Gastroesophageal sphincter (tissue), 4 donors: ENCODE measurements at regions not wholly inside any gene's neighbourhood (a gene's known extent, or its start where the extent isn't known, plus 50 kb on each side); places are given as distances from the start of the nearest gene placed in this dataset.

ENCODE experiments used
- ATAC-seq: fragments of 150-250 bp; one replicate; pipeline ENCODE4 v1.9.1; 2016; ENCODE audit warnings: mild to moderate bottlenecking, moderate library complexity
- H3K27ac ChIP-seq, 4 donors: fragments of 200-600 bp; sonication (generic) in 3 of 4; 1 replicate in 3 of 4; 2 replicates in 1 of 4; pipeline ENCODE4 v1.5.1; 2016 to 2019
- H3K27me3 ChIP-seq: fragments of 200-600 bp; sonication (generic); one replicate; pipeline ENCODE4 v1.5.1; 2019
- H3K36me3 ChIP-seq, 2 donors: fragments of 200-600 bp; sonication (generic); one replicate each; pipeline ENCODE4 v1.5.1; 2019; ENCODE audit warnings: control low read depth in 1 of 2
- H3K4me1 ChIP-seq, 3 donors: fragments of 200-600 bp; sonication (generic); 1 replicate in 2 of 3; 2 replicates in 1 of 3; pipeline ENCODE4 v1.5.1; 2016 to 2019; ENCODE audit warnings: control low read depth in 2 of 3
- H3K4me3 ChIP-seq, 2 donors: fragments of 200-600 bp; sonication (generic); one replicate each; pipeline ENCODE4 v1.5.1; 2019; ENCODE audit warnings: mild to moderate bottlenecking in 1 of 2, moderate library complexity in 1 of 2
- H3K9me3 ChIP-seq, 3 donors: fragments of 200-600 bp; sonication (generic); one replicate each; pipeline ENCODE4 v1.5.1; 2017 to 2019; ENCODE audit warnings: control low read depth in 2 of 3
- CTCF ChIP-seq, 4 experiments: fragments of 200-600 bp in 2 of 4; fragments of 450-650 bp in 2 of 4; sonication (generic) in 1 of 4; IDR thresholded peaks; one replicate each; pipeline ENCODE4 v1.5.1; 2017 to 2019; ENCODE audit warnings: antibody characterized with exemption in 4 of 4, mild to moderate bottlenecking in 2 of 4, moderate library complexity in 2 of 4
- EP300 ChIP-seq: sonication (generic); formaldehyde crosslinking; IDR thresholded peaks from one replicate; pipeline ENCODE4 v1.6.1; 2017; ENCODE audit warnings: antibody characterized with exemption, mild to moderate bottlenecking
- POLR2A ChIP-seq, 2 donors: fragments of 450-650 bp; IDR thresholded peaks; one replicate each; pipeline ENCODE4 v1.6.1; 2017; ENCODE audit warnings: antibody characterized with exemption in 2 of 2, mild to moderate bottlenecking in 2 of 2, moderate library complexity in 1 of 2
- POLR2AphosphoS5 ChIP-seq: sonication (generic); formaldehyde crosslinking; IDR thresholded peaks from one replicate; pipeline ENCODE4 v1.6.1; 2017; ENCODE audit warnings: antibody characterized with exemption
- WGBS, 2 donors: methylation state at CpG; one replicate each; pipeline ENCODE4 v1.1.5; 2018; ENCODE audit warnings: low coverage in 1 of 2; 5-methylcytosine and 5-hydroxymethylcytosine counted together

DNA sequence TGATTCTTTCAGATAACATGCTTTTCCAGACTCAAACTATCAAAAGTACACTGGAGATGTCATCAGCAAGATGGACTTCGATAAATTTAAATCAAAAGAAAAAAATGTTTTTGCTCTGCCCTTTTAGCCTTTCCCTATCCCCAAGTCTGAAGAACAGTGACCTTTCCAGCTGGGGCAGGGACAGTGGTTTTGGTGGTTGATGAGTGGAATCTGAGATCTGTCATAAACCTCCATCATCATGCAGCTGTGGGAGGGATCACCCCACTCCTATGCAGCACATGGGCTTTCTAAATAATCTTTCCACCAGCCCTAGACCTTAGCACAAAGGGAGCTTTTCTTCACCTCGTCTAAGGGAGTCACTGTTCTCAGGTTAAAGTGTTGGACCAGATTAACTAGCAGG lies 869.5 kb upstream of the SOX9 start:
- no peak for ATAC-seq
- no peak for TF ChIP-seq CTCF (IDR thresholded peaks at IDR 0.05)
- TF ChIP-seq POLR2A (IDR thresholded peaks at IDR 0.05), result no peak
- TF ChIP-seq EP300, result no peak
- TF ChIP-seq POLR2AphosphoS5, result no peak
- no peak overlapping the region for H3K4me3 ChIP-seq
- no peaks in the 10 kb centered on the region for H3K36me3 ChIP-seq
- no peak overlapping the region for H3K27ac ChIP-seq
- no peaks in the 10 kb centered on the region for H3K27me3 ChIP-seq
- no peaks in the 10 kb centered on the region for H3K4me1 ChIP-seq
- WGBS, 2 donors, result 42 to 47% methylated on average over 2 of the region's 2 CpGs
- no peaks in the 10 kb centered on the region for H3K9me3 ChIP-seq

GRCh38 chr17:71251951-71252350 lies 868.9 kb upstream of the SOX9 start:
- no peaks in the 10 kb centered on the region for H3K4me1 ChIP-seq
- ATAC-seq, result no peak
- no peaks in the 10 kb centered on the region for H3K36me3 ChIP-seq
- no peak overlapping the region for H3K4me3 ChIP-seq
- no peak overlapping the region for H3K27ac ChIP-seq
- H3K9me3 ChIP-seq, result no peaks in the 10 kb centered on the region
- TF ChIP-seq POLR2A (IDR thresholded peaks at IDR 0.05) (no peak), CTCF (IDR thresholded peaks at IDR 0.05) (no peak)
- H3K27me3 ChIP-seq, result no peaks in the 10 kb centered on the region
- WGBS, 2 donors, result 20 to 86% methylated on average over 2 of the region's 2 CpGs

DNA sequence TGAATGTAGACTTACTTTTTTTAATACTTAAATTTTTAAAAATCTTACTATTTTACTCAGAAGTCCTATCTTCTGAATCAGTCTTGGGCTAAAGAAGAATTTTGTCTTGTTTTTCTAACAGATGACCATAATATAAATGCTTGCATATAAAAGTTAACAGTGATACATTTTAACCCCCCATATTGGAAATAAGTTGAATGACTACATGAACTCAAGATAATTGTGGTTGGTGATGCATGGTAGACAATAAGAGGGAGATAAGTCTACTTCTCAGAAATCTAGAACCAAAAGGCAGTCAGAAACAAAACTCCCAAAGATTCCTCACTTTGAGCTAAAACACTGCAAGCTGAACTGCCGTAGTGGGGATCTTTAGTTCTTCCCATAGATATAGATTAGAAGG lies 868.4 kb upstream of the SOX9 start:
- Histone ChIP-seq H3K27me3 (no peaks in the 10 kb centered on the region), H3K36me3 (no peaks in the 10 kb centered on the region), H3K4me3 (no peak overlapping the region), H3K9me3 (no peaks in the 10 kb centered on the region), H3K27ac (no peak overlapping the region), H3K4me1 (no peaks in the 10 kb centered on the region)
- TF ChIP-seq POLR2A (IDR thresholded peaks at IDR 0.05) (no peak), CTCF (IDR thresholded peaks at IDR 0.05) (no peak), POLR2AphosphoS5 (no peak), EP300 (no peak)
- WGBS, 2 donors, result 0% methylated on average over 1 of the region's 1 CpG
- ATAC-seq, result no peak

- no peak for TF ChIP-seq EP300
- TF ChIP-seq POLR2AphosphoS5, result no peak
- TF ChIP-seq POLR2A (IDR thresholded peaks at IDR 0.05), result no peak
- no peak for TF ChIP-seq CTCF (IDR thresholded peaks at IDR 0.05)
- Histone ChIP-seq H3K27me3 (no peaks in the 10 kb centered on the region), H3K4me1 (no peaks in the 10 kb centered on the region), H3K36me3 (no peaks in the 10 kb centered on the region), H3K4me3 (no peak overlapping the region), H3K9me3 (no peaks in the 10 kb centered on the region), H3K27ac (no peak overlapping the region)
- no peak for ATAC-seq
- WGBS, 2 donors, result 89 to 90% methylated on average over 2 of the region's 2 CpGs
Observed at GRCh38 chr17:71257096-71257495, 863.7 kb upstream of the SOX9 start.

DNA sequence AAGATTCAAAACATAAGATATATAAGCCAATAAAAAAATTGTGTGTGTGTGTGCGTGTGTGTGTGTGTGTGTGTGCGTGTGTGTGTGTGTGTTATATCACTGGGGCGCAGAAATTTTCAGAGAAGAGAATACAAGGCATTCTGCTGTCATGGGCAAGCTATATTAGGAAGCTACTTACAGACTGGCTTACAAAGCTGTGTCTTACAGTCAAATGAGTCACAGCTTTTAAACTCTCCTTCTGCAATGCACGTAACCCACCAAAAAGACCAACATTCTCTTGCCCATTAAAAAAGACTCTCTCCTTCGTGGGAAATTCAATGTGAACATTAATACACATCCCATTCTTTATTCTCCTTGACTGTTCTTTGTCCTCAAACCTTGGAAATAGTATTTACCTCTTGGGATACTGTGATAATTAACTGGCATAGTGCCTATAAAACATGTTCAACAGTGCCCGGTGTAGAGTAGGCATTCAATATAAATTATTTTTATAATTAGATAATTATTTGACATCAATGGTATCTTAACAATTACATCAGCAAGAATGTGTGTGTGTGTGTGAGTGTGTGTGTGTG lies 860.4 kb upstream of the SOX9 start:
- H3K27ac ChIP-seq, result no peak overlapping the region
- H3K4me3 ChIP-seq, result no peak overlapping the region
- 28 to 40% methylated on average over 6 of the region's 6 CpGs for WGBS, 2 donors
- no peak for ATAC-seq
- H3K36me3 ChIP-seq, result no peaks in the 10 kb centered on the region
- TF ChIP-seq CTCF (IDR thresholded peaks at IDR 0.05), result no peak
- peaks cover 0 to under 1% (median 0%) of the 10 kb centered on the region in 3 donors for H3K9me3 ChIP-seq
- H3K27me3 ChIP-seq, result no peaks in the 10 kb centered on the region
- H3K4me1 ChIP-seq, result no peaks in the 10 kb centered on the region
